HFFc6 (cell line): ENCODE measurements at regions not wholly inside any gene's neighbourhood (a gene's known extent, or its start where the extent isn't known, plus 50 kb on each side); places are given as distances from the start of the nearest gene placed in this dataset.

Source experiments
- DNase-seq: peaks from one replicate; pipeline ENCODE4 v3.0.0-alpha.2; 2018
- H3K27ac Mint-ChIP-seq: 2 replicates; pipeline ENCODE4 v1.8.0; 2020; ENCODE audit warnings: mild to moderate bottlenecking, mixed read lengths
- H3K27me3 Mint-ChIP-seq: 2 replicates; pipeline ENCODE4 v1.8.0; 2021; ENCODE audit warnings: mild to moderate bottlenecking, moderate library complexity, mixed read lengths; ENCODE audit not compliant: insufficient read depth
- H3K36me3 Mint-ChIP-seq: 2 replicates; pipeline ENCODE4 v1.8.0; 2021; ENCODE audit warnings: low read depth, mixed read lengths
- H3K4me1 Mint-ChIP-seq: 2 replicates; pipeline ENCODE4 v1.8.0; 2020; ENCODE audit warnings: low read depth, mixed read lengths
- H3K4me3 Mint-ChIP-seq: 2 replicates; pipeline ENCODE4 v1.8.0; 2020; ENCODE audit warnings: mild to moderate bottlenecking, moderate library complexity, mixed read lengths
- H3K9me3 Mint-ChIP-seq: 2 replicates; pipeline ENCODE4 v1.8.0; 2020; ENCODE audit warnings: mild to moderate bottlenecking, mixed read lengths
- TF ChIP-seq, protein P1 (sequence below): fragments of 200-600 bp; sonication (generic); IDR thresholded peaks from 2 replicates; pipeline ENCODE4 v1.5.0; 2021; ENCODE audit warnings: antibody characterized with exemption, mild to moderate bottlenecking

DNA sequence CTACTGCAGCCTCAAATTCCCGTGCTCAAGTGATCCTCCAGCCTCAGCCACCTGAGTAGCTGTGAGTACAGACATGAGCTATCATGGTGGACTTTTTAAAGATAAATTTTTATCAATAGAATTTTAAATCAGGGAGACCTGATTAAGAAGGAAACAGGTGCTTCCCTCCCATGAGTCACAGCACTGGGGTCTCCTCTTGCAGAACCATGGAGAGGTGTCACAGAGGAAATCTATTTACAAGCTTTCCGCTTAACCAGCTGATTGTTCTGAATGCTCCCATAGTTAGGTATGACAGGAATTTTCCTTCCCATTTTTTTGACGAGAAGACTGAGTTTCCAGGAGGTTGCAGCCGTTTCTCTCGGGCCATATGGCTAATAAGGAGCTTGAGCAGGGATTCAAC, 516.1 kb downstream of the MIAT start:
- no peak for DNase-seq
- no peaks in the 10 kb centered on the region for H3K9me3 Mint-ChIP-seq
- no peaks in the 10 kb centered on the region for H3K36me3 Mint-ChIP-seq

DNA sequence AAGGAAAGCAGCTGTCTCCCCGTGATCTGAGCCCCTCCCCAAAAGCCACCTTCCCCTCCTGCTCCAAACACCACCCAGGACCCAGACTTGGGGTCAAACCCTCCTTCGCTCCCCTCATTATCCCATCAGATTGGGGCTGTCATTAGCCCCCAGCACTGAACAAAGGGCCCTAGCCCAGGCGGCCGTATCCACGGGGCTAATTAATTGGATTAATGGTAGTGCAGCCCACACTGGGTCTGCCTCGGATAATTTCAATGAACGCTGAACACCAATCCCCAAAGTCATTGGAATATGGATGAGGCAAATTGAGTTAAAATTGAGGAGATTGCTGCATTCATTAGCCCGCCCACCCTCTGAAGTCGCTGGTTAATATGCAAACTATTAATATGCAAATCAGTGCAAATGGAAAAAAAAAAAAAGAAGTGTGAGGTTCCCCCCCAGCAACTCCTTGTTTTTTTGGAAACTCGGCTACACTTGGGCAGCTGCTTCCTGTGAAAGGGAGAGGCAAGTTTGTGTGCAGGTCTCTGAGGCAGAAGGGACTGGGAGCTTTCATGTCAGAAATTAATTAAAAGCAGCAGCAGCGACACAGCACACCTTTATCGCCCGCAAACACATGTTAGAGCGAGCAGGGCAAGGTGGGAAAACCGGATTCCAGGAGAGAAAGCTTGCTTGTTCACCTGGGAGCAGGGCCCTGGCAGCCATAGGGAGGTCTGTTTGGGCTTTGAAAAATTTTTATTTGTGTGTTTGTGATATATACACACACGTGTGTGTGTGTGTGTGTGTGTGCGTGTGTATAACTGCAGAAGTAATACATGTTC, 517.8 kb downstream of the MIAT start:
- Mint-ChIP-seq H3K27ac (no peak overlapping the region), H3K4me3 (no peak overlapping the region), H3K36me3 (no peaks in the 10 kb centered on the region), H3K4me1 (no peaks in the 10 kb centered on the region), H3K27me3 (peaks cover 23% of the 10 kb centered on the region), H3K9me3 (no peaks in the 10 kb centered on the region)
- TF ChIP-seq, protein P1, sequence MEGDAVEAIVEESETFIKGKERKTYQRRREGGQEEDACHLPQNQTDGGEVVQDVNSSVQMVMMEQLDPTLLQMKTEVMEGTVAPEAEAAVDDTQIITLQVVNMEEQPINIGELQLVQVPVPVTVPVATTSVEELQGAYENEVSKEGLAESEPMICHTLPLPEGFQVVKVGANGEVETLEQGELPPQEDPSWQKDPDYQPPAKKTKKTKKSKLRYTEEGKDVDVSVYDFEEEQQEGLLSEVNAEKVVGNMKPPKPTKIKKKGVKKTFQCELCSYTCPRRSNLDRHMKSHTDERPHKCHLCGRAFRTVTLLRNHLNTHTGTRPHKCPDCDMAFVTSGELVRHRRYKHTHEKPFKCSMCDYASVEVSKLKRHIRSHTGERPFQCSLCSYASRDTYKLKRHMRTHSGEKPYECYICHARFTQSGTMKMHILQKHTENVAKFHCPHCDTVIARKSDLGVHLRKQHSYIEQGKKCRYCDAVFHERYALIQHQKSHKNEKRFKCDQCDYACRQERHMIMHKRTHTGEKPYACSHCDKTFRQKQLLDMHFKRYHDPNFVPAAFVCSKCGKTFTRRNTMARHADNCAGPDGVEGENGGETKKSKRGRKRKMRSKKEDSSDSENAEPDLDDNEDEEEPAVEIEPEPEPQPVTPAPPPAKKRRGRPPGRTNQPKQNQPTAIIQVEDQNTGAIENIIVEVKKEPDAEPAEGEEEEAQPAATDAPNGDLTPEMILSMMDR, result no peak
- DNase-seq, result no peak

More for the DNA sequence above, 516.1 kb downstream of the MIAT start:
- H3K27me3 Mint-ChIP-seq, result peaks cover 21% of the 10 kb centered on the region
- no peaks in the 10 kb centered on the region for H3K4me1 Mint-ChIP-seq
- no peak overlapping the region for H3K4me3 Mint-ChIP-seq
- H3K27ac Mint-ChIP-seq, result no peak overlapping the region
- TF ChIP-seq, protein P1, result no peak

DNA sequence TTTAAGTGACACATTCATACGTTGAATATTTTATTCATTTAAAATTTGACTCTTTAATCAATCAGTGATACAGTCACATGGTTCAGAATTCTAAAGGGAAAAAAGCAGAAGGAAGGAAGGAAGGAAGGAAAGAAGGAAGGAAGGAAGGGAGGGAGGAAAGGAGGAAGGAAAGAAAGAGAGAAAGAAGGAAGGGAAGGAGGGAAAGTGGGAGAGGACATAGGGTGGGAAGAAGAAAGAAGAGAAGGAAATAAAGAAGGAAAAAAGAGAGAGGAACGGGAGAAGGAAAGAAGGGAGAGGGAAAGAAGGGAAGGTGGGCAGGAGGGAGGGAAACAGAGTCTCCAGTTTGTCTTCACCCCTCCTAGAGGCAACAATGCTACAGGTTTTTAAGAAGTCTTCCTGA, 518.6 kb downstream of the MIAT start:
- H3K27me3 Mint-ChIP-seq, result peaks cover 27% of the 10 kb centered on the region
- H3K27ac Mint-ChIP-seq, result no peak overlapping the region
- DNase-seq, result no peak
- no peaks in the 10 kb centered on the region for H3K9me3 Mint-ChIP-seq
- H3K4me1 Mint-ChIP-seq, result no peaks in the 10 kb centered on the region
- TF ChIP-seq, protein P1, result no peak
- H3K4me3 Mint-ChIP-seq, result no peak overlapping the region
- H3K36me3 Mint-ChIP-seq, result no peaks in the 10 kb centered on the region

DNA sequence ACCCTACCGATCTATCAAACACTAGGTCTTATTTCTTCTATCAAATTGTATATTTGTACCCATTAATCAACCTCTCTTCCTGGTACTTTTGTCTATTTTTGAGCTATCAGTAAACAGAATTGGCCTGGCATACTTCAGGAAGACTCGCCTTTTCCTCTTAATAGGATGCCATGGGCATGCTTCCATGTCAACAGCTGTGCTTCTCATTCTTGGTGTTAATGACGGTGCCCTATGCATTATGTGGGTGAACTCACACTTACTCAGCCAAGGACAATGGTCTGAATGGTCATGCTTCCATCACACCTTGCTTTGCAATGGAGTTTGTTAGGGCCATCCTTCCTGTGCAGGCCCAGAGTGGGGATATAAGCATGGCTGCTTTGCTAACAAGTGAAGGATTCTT, 521.8 kb downstream of the MIAT start:
- no peak for DNase-seq
- no peaks in the 10 kb centered on the region for H3K9me3 Mint-ChIP-seq
- peaks cover 37% of the 10 kb centered on the region for H3K27me3 Mint-ChIP-seq
- no peak overlapping the region for H3K27ac Mint-ChIP-seq
- no peak overlapping the region for H3K4me3 Mint-ChIP-seq
- no peaks in the 10 kb centered on the region for H3K36me3 Mint-ChIP-seq
- TF ChIP-seq, protein P1, result no peak
- no peaks in the 10 kb centered on the region for H3K4me1 Mint-ChIP-seq

DNA sequence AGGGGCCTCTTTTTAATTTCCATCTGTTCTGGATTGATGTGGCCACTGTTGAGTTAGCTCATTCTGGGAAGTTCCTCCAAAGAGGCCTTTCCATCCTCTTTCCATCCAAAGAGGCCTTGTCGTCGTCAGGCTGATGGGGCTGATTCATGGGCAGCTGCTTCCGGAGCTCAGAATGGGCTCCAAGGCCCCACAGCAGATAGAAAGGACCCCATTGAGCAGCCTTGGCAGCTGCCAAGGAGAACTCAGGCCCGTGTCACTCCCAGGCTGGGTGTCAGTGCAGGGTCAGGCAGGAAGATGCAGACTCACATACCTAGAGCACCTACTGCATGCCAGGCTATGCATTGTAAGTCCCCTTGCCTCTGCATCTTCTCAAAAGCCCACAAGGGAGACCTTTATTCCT, 524.1 kb downstream of the MIAT start:
- peaks cover 30% of the 10 kb centered on the region for H3K27me3 Mint-ChIP-seq
- no peaks in the 10 kb centered on the region for H3K9me3 Mint-ChIP-seq
- DNase-seq, result no peak
- no peaks in the 10 kb centered on the region for H3K36me3 Mint-ChIP-seq
- no peak overlapping the region for H3K4me3 Mint-ChIP-seq
- H3K4me1 Mint-ChIP-seq, result no peaks in the 10 kb centered on the region
- TF ChIP-seq, protein P1, result no peak
- no peak overlapping the region for H3K27ac Mint-ChIP-seq
